ENCODE measurements at regions not wholly inside any gene's neighbourhood (a gene's known extent, or its start where the extent isn't known, plus 50 kb on each side); places are given as distances from the start of the nearest gene placed in this dataset.

DNA sequence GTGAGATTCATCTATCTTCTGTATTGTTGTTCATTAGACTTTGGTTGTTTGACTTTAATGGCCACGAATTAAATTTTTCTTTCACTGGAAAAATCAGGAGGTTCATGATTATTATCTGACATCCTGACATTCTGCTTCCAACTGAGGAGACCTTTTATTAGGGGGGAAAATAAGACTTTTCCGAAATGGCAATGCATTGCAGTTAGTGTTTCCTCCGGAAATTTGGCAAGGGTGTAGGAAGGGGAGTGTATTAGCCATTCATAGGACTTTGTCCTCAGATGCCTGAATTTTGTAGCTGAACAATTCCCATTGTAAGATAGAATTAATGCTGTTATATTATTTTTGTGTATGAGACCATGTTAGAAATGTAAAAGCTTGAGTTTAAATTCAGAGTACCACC, 450.6 kb upstream of the TGFBR2 start:
- Histone ChIP-seq H3K9me3 (no peaks in the 10 kb centered on the region), H3K4me1 (peaks cover 0 to 13% of the 10 kb centered on the region in 2 donors), H3K27me3 (no peaks in the 10 kb centered on the region), H3K4me3 (no peak overlapping the region), H3K27ac (no peak overlapping the region), H3K36me3 (no peaks in the 10 kb centered on the region)
- DNase-seq (ENCODE audit: low spot score): no peak
- TF ChIP-seq, protein P1, sequence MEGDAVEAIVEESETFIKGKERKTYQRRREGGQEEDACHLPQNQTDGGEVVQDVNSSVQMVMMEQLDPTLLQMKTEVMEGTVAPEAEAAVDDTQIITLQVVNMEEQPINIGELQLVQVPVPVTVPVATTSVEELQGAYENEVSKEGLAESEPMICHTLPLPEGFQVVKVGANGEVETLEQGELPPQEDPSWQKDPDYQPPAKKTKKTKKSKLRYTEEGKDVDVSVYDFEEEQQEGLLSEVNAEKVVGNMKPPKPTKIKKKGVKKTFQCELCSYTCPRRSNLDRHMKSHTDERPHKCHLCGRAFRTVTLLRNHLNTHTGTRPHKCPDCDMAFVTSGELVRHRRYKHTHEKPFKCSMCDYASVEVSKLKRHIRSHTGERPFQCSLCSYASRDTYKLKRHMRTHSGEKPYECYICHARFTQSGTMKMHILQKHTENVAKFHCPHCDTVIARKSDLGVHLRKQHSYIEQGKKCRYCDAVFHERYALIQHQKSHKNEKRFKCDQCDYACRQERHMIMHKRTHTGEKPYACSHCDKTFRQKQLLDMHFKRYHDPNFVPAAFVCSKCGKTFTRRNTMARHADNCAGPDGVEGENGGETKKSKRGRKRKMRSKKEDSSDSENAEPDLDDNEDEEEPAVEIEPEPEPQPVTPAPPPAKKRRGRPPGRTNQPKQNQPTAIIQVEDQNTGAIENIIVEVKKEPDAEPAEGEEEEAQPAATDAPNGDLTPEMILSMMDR (IDR thresholded peaks at IDR 0.05): no peak

DNA sequence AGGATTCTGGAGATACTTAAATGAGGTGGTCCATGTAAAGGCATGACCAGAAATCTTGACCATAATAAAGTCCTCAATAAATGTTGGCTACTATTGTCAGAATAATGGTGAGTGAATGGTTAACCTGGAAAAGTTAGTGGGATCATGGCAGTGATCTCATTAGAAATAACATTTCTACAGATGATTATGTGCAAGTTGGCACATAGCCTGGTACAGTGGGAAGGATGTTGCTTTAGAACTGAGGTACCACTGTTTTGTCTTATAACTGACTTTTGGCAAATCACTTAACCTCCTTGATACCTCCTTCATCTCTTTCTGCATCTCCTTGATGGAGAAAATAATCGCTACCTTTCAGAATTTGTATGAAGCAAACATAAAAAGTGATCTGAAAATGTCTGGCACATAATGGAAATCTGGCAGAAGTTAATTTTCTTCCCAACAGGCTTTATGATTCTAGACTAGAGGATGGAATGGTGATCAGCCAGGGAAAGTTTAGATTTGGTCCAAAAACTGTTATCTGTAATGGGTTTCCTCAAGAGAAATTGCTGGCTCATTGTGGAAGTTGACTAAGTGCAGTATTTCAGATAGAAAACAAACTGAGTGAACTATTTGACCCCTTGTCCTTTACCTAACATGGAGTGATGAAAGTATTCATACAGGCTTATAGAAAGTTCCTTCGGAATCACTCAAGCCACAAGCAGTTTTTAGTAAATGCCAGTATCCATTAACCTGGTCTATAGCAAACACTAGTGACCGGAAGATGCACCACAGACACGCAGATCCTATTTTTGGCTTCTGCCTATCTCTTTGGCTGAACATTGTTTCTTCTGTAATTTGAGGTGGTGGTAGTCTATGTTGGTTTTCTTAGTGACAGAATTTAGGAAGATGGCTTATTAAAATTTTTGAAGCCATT, 449.6 kb upstream of the TGFBR2 start:
- no peak overlapping the region for H3K27ac ChIP-seq
- TF ChIP-seq, protein P1 (IDR thresholded peaks at IDR 0.05): no peak
- DNase-seq (ENCODE audit: low spot score): no peak
- H3K36me3 ChIP-seq: no peaks in the 10 kb centered on the region
- H3K9me3 ChIP-seq: no peaks in the 10 kb centered on the region
- no peaks in the 10 kb centered on the region for H3K27me3 ChIP-seq
- no peak overlapping the region for H3K4me3 ChIP-seq
- peaks cover 0 to 18% of the 10 kb centered on the region in 2 donors for H3K4me1 ChIP-seq

DNA sequence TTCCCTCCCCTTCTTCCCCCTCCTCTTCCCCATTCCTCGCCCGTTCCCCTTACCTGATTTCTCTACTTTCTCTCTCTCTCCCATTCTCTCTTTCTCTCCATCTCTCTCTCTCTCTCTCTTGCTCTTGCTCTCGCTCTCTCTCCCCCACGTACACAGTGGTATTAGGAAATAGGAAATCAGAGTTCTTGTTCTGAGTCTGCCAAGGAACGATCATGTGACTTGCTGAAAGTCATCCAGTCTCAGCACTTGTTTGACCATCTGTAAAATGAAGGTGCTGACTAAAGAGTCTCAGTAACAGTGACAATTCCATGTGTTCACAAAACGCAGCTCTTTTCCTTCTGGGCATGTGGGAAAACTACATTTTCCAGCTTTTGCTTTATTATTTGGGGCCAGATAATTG, 445.0 kb upstream of the TGFBR2 start:
- TF ChIP-seq, protein P1 (IDR thresholded peaks at IDR 0.05): no peak
- DNase-seq (ENCODE audit: low spot score): no peak
- Histone ChIP-seq H3K27me3 (no peaks in the 10 kb centered on the region), H3K4me3 (no peak overlapping the region), H3K36me3 (no peaks in the 10 kb centered on the region), H3K27ac (no peak overlapping the region), H3K4me1 (peaks cover 0 to 14% of the 10 kb centered on the region in 2 donors), H3K9me3 (peaks cover 0 to 5% of the 10 kb centered on the region in 2 donors)

DNA sequence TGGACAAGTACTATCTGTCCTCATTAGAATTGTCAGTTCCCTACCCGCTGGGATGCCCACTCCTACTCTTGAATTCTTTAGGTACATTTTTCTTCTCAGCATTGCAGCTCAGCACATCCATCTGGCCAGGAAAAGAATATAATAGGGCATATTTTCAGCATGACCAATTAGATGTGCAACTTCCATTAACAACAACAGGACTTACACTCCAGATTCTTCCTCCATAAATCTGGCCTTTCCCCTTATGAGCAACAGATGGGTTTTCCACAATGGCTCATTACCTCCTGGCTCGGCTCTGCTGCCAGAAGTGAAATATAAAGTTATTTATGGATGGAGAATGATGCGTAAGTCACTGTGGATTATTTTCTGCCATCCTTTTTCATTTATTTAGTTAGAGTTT, 443.8 kb upstream of the TGFBR2 start:
- Histone ChIP-seq H3K4me3 (no peak overlapping the region), H3K27ac (no peak overlapping the region), H3K9me3 (peaks cover 0 to 5% of the 10 kb centered on the region in 2 donors), H3K4me1 (peaks cover 0 to 5% of the 10 kb centered on the region in 2 donors), H3K36me3 (no peaks in the 10 kb centered on the region), H3K27me3 (no peaks in the 10 kb centered on the region)
- no peak for DNase-seq (ENCODE audit: low spot score)
- TF ChIP-seq, protein P1 (IDR thresholded peaks at IDR 0.05): no peak

DNA sequence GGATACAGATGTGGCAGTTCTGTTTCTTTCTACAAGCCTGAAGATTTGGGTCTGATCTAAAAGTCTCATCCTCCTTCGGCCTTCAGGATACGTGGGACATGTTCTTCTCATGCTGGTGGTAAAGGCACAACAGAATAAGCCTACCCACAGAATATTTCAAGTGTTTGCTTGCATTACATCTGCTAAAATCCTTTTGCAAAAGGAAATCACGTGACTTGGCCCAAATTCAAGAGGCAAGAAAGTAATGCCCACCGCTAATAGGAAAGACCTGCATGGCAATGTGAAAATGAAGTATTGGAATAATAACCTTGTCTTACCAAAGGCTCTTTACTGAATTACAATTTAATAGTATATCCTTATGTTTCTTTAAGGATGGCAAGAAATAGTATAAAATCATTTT, 439.9 kb upstream of the TGFBR2 start:
- no peaks in the 10 kb centered on the region for H3K4me1 ChIP-seq
- no peaks in the 10 kb centered on the region for H3K36me3 ChIP-seq

More for the DNA sequence above, 439.9 kb upstream of the TGFBR2 start:
- Histone ChIP-seq H3K27me3 (no peaks in the 10 kb centered on the region), H3K4me3 (no peak overlapping the region), H3K9me3 (peaks cover 0 to 5% of the 10 kb centered on the region in 2 donors), H3K27ac (no peak overlapping the region)
- DNase-seq (ENCODE audit: low spot score): no peak
- TF ChIP-seq, protein P1 (IDR thresholded peaks at IDR 0.05): no peak
